Gastroesophageal sphincter (tissue), 4 donors: ENCODE measurements at regions not wholly inside any gene's neighbourhood (a gene's known extent, or its start where the extent isn't known, plus 50 kb on each side); places are given as distances from the start of the nearest gene placed in this dataset.

Experiments used
- ATAC-seq: fragments of 150-250 bp; one replicate; pipeline ENCODE4 v1.9.1; 2016; ENCODE audit warnings: mild to moderate bottlenecking, moderate library complexity
- H3K27ac ChIP-seq, 4 donors: fragments of 200-600 bp; sonication (generic) in 3 of 4; 1 replicate in 3 of 4; 2 replicates in 1 of 4; pipeline ENCODE4 v1.5.1; 2016 to 2019
- H3K27me3 ChIP-seq: fragments of 200-600 bp; sonication (generic); one replicate; pipeline ENCODE4 v1.5.1; 2019
- H3K36me3 ChIP-seq, 2 donors: fragments of 200-600 bp; sonication (generic); one replicate each; pipeline ENCODE4 v1.5.1; 2019; ENCODE audit warnings: control low read depth in 1 of 2
- H3K4me1 ChIP-seq, 3 donors: fragments of 200-600 bp; sonication (generic); 1 replicate in 2 of 3; 2 replicates in 1 of 3; pipeline ENCODE4 v1.5.1; 2016 to 2019; ENCODE audit warnings: control low read depth in 2 of 3
- H3K4me3 ChIP-seq, 2 donors: fragments of 200-600 bp; sonication (generic); one replicate each; pipeline ENCODE4 v1.5.1; 2019; ENCODE audit warnings: mild to moderate bottlenecking in 1 of 2, moderate library complexity in 1 of 2
- H3K9me3 ChIP-seq, 3 donors: fragments of 200-600 bp; sonication (generic); one replicate each; pipeline ENCODE4 v1.5.1; 2017 to 2019; ENCODE audit warnings: control low read depth in 2 of 3
- EP300 ChIP-seq: sonication (generic); formaldehyde crosslinking; IDR thresholded peaks from one replicate; pipeline ENCODE4 v1.6.1; 2017; ENCODE audit warnings: antibody characterized with exemption, mild to moderate bottlenecking
- POLR2A ChIP-seq, 2 donors: fragments of 450-650 bp; IDR thresholded peaks; one replicate each; pipeline ENCODE4 v1.6.1; 2017; ENCODE audit warnings: antibody characterized with exemption in 2 of 2, mild to moderate bottlenecking in 2 of 2, moderate library complexity in 1 of 2
- POLR2AphosphoS5 ChIP-seq: sonication (generic); formaldehyde crosslinking; IDR thresholded peaks from one replicate; pipeline ENCODE4 v1.6.1; 2017; ENCODE audit warnings: antibody characterized with exemption
- WGBS, 2 donors: methylation state at CpG; one replicate each; pipeline ENCODE4 v1.1.5; 2018; ENCODE audit warnings: low coverage in 1 of 2; 5-methylcytosine and 5-hydroxymethylcytosine counted together
- TF ChIP-seq, protein P1 (sequence below), 4 experiments: fragments of 200-600 bp in 2 of 4; fragments of 450-650 bp in 2 of 4; sonication (generic) in 1 of 4; IDR thresholded peaks; one replicate each; pipeline ENCODE4 v1.5.1; 2017 to 2019; ENCODE audit warnings: antibody characterized with exemption in 4 of 4, mild to moderate bottlenecking in 2 of 4, moderate library complexity in 2 of 4

DNA sequence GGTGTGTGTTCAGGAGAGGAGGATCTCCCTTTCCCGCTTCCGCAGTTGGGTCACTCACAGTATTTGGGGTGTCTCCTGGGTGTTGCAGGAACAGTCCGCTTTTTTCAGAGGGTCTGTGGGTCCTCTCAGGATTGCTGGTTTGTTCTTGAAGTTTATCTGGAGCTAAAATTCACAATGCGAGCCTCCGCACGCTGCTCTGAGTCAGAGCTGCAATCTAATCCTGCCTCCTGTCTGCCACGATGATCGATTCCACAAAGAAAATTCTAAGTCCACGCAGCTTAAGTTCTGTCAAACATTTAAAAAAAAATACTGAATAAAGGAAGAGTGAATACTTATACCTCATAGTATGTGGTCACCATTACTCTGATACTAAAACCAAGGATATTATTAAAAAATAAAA lies 76.5 kb downstream of the RAD51AP2 start:
- H3K27ac ChIP-seq: no peak overlapping the region
- ATAC-seq: no peak
- H3K4me1 ChIP-seq: no peaks in the 10 kb centered on the region
- H3K9me3 ChIP-seq: no peaks in the 10 kb centered on the region
- no peak overlapping the region for H3K4me3 ChIP-seq
- WGBS, 2 donors: 73 to 93% methylated on average over 9 of the region's 9 CpGs
- no peak for TF ChIP-seq EP300
- no peak for TF ChIP-seq POLR2A (IDR thresholded peaks at IDR 0.05)
- TF ChIP-seq POLR2AphosphoS5: no peak
- TF ChIP-seq, protein P1, sequence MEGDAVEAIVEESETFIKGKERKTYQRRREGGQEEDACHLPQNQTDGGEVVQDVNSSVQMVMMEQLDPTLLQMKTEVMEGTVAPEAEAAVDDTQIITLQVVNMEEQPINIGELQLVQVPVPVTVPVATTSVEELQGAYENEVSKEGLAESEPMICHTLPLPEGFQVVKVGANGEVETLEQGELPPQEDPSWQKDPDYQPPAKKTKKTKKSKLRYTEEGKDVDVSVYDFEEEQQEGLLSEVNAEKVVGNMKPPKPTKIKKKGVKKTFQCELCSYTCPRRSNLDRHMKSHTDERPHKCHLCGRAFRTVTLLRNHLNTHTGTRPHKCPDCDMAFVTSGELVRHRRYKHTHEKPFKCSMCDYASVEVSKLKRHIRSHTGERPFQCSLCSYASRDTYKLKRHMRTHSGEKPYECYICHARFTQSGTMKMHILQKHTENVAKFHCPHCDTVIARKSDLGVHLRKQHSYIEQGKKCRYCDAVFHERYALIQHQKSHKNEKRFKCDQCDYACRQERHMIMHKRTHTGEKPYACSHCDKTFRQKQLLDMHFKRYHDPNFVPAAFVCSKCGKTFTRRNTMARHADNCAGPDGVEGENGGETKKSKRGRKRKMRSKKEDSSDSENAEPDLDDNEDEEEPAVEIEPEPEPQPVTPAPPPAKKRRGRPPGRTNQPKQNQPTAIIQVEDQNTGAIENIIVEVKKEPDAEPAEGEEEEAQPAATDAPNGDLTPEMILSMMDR (IDR thresholded peaks at IDR 0.05): no peak
- no peaks in the 10 kb centered on the region for H3K27me3 ChIP-seq
- H3K36me3 ChIP-seq: no peaks in the 10 kb centered on the region

DNA sequence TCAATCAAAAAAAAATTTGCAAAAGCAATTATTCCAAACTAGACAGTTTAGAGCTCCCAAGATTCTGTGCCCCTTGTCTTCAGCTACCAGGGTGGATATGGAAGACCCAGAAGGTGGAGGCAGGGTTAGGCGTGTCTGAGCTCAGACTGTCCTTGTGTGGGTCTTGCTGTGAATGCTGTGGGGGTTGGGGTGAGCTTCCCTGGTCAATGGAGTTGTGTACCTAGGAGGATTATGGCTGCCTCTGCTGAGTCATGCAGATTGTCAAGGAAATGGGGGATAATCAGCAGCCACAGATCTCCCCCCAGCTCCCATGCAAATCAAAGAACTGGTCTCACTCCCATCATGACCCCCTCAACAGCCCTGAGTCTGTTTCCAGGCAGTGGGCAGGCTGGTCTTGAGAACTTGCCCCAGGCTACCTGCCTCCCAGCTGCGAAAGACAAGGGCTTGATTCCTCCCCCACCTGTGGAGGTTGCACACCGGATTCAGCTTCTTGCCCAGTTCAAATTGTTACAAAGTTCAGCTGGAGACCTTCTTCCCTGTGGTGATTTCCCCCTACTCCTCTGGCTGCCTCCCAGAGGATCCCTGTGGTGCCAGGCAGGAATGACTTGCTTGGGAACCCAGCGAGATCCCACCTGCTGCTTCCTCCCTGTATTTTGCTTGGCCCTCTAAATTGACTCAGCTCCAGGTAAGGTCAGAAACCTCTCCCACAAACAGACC lies 77.0 kb downstream of the RAD51AP2 start:
- Histone ChIP-seq H3K27me3 (no peaks in the 10 kb centered on the region), H3K4me3 (no peak overlapping the region), H3K36me3 (no peaks in the 10 kb centered on the region), H3K9me3 (no peaks in the 10 kb centered on the region), H3K4me1 (no peaks in the 10 kb centered on the region), H3K27ac (no peak overlapping the region)
- TF ChIP-seq EP300: no peak
- TF ChIP-seq POLR2A (IDR thresholded peaks at IDR 0.05): no peak
- TF ChIP-seq POLR2AphosphoS5: no peak
- TF ChIP-seq, protein P1 (IDR thresholded peaks at IDR 0.05): no peak
- WGBS, 2 donors: 75 to 83% methylated on average over 1 to 3 of the region's 4 CpGs
- ATAC-seq: no peak

DNA sequence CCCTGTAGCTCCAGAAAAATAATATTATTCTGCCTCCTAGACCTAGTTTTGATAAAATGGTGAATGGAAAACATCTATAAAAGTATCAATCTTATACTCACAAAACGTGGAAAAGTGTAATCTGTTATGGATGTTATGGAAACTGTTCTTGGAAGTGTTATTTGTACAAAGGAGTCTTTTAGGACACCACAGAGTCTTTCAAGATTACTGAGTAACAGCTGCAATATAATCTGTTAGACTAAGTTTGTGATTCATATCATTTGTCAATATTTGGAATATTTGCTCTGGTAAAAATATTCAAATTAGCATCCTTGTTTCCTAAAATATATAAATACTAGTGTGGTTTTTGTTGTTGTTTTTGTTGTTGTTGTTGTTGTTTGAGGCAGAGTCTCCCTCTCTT lies 87.9 kb downstream of the RAD51AP2 start:
- ATAC-seq: no peak
- 29 to 40% methylated on average over 1 of the region's 1 CpG for WGBS, 2 donors
- Histone ChIP-seq H3K9me3 (no peaks in the 10 kb centered on the region), H3K27me3 (no peaks in the 10 kb centered on the region), H3K4me3 (no peak overlapping the region), H3K4me1 (no peaks in the 10 kb centered on the region), H3K36me3 (no peaks in the 10 kb centered on the region), H3K27ac (no peak overlapping the region)
- TF ChIP-seq POLR2A (IDR thresholded peaks at IDR 0.05): no peak
- TF ChIP-seq POLR2AphosphoS5: no peak
- TF ChIP-seq EP300: no peak
- TF ChIP-seq, protein P1 (IDR thresholded peaks at IDR 0.05): no peak

DNA sequence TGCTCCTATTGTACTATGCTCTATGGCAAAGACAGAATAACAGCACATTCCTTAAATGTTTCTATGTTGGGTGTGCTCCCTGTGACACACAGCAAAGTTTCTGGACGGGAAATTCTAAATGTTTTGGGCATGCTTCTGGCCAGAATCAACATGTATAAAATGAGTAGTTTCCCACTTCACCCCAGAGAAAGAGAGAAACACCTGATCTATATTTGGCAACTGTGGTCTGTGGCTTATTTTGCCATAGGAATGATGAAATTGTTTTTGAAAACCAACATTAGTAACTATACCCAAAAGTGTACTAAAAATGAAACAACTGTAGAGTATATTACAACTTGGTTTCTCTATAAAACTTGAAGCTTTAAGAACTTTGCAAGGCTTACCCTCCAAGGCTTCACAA lies 89.1 kb downstream of the RAD51AP2 start:
- Histone ChIP-seq H3K36me3 (no peaks in the 10 kb centered on the region), H3K27ac (no peak overlapping the region), H3K4me1 (no peaks in the 10 kb centered on the region), H3K9me3 (no peaks in the 10 kb centered on the region), H3K27me3 (no peaks in the 10 kb centered on the region), H3K4me3 (no peak overlapping the region)
- ATAC-seq: no peak
- WGBS, 2 donors: 44 to 55% methylated on average over 1 of the region's 1 CpG
- TF ChIP-seq EP300 (no peak), POLR2A (IDR thresholded peaks at IDR 0.05) (no peak), POLR2AphosphoS5 (no peak)
- TF ChIP-seq, protein P1 (IDR thresholded peaks at IDR 0.05): no peak

DNA sequence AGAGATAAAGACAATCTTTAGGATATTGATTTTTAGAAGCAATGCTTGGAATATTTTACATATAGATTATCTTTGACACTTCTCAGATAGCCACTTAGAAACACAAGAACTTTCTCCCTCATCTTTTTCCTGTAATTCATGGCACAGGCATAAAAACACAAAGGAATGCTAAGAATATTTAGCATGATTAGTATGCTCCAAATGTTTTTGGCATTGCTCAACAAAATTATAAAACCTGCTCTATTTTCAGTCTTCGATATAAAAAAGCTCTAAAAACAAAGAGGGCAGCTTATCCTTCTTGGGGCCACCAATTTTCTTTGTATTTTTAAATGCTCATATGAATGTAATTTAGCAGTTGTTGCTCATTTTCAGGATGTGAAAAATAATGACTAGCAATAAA lies 90.8 kb downstream of the RAD51AP2 start:
- H3K4me3 ChIP-seq: no peak overlapping the region
- TF ChIP-seq, protein P1 (IDR thresholded peaks at IDR 0.05): no peak
- TF ChIP-seq EP300: no peak
- TF ChIP-seq POLR2A (IDR thresholded peaks at IDR 0.05): no peak
- no peaks in the 10 kb centered on the region for H3K9me3 ChIP-seq
- no peak overlapping the region for H3K27ac ChIP-seq
- no peaks in the 10 kb centered on the region for H3K27me3 ChIP-seq
- 70 to 92% methylated on average over 1 of the region's 1 CpG for WGBS, 2 donors
- no peaks in the 10 kb centered on the region for H3K4me1 ChIP-seq
- no peaks in the 10 kb centered on the region for H3K36me3 ChIP-seq
- no peak for ATAC-seq
